A549 (cell line): ENCODE measurements at regions not wholly inside any gene's neighbourhood (a gene's known extent, or its start where the extent isn't known, plus 50 kb on each side); places are given as distances from the start of the nearest gene placed in this dataset.

Experiments used
- ATAC-seq, 2 experiments: fragments of 200-7000 bp in 1 of 2; fragments of >200 bp in 1 of 2; cut with Nextera tagmentation in 1 of 2; cut with Tn5 transposase in 1 of 2; 3 replicates each; pipeline versions ENCODE4 v1.8.0 to v1.9.1; 2018 to 2020; ENCODE audit warnings: mild to moderate bottlenecking in 1 of 2, moderate library complexity in 1 of 2
- CTCF ChIA-PET: fragments of 300-600 bp; sonication (Branson Sonifier 250); formaldehyde crosslinking; extraction: SDS; loops from one replicate; lab custom pipeline; 2021; ENCODE audit warnings: antibody characterized with exemption, inconsistent platforms; lab: Yijun Ruan, JAX
- POLR2A ChIA-PET: fragments of 350-600 bp; formaldehyde crosslinking; extraction: SDS; loops from one replicate; lab custom pipeline; 2021; ENCODE audit warnings: antibody characterized with exemption, inconsistent platforms; lab: Yijun Ruan, JAX
- DNase-seq, 2 experiments: peaks; one replicate each; pipeline versions ENCODE4 v3.0.0 to v3.0.0-alpha.2; 2011 to 2016; ENCODE audit warnings: low read depth in 1 of 2, low spot score in 1 of 2
- FAIRE-seq: peaks from 2 replicates; lab custom pipeline; 2011; peaks lifted over from hg19 to GRCh38; lab: Jason Lieb, UNC
- H3K27ac ChIP-seq, 2 experiments: fragments of >200 bp; sonication (Bioruptor Twin); formaldehyde crosslinking; 3 replicates each; pipeline ENCODE4 v1.5.1; 2016 to 2017
- H3K4me1 ChIP-seq: fragments of >200 bp; sonication (Bioruptor Twin); formaldehyde crosslinking; 3 replicates; pipeline ENCODE4 v1.6.1; 2016
- H3K4me2 ChIP-seq: fragments of >200 bp; sonication (Bioruptor Twin); formaldehyde crosslinking; 3 replicates; pipeline ENCODE4 v1.6.1; 2016
- H3K4me3 ChIP-seq: fragments of >200 bp; sonication (Bioruptor Twin); formaldehyde crosslinking; 3 replicates; pipeline ENCODE4 v1.5.1; 2016
- H3K9me3 ChIP-seq: fragments of >200 bp; sonication (Bioruptor Twin); formaldehyde crosslinking; 3 replicates; pipeline ENCODE4 v1.6.1; 2016
- BHLHE40 ChIP-seq: IDR thresholded peaks from 2 replicates; pipeline ENCODE4 v1.6.1; 2012; ENCODE audit warnings: low read depth, low read length, inconsistent platforms
- CBX2 ChIP-seq: fragments of 200-600 bp; sonication (generic); IDR thresholded peaks from 2 replicates; pipeline ENCODE4 v1.6.1; 2016; ENCODE audit warnings: low read depth, mild to moderate bottlenecking, borderline replicate concordance
- CBX8 ChIP-seq: fragments of 200-600 bp; sonication (generic); IDR thresholded peaks from 2 replicates; pipeline ENCODE4 v1.6.1; 2016
- CEBPB ChIP-seq, 2 experiments: fragments of >200 bp in 1 of 2; sonication (Bioruptor Twin) in 1 of 2; formaldehyde crosslinking in 1 of 2; IDR thresholded peaks; 2 replicates each; pipeline ENCODE4 v1.6.1; 2012 to 2016
- CTCF ChIP-seq: fragments of >200 bp; sonication (Bioruptor Twin); formaldehyde crosslinking; IDR thresholded peaks from 3 replicates; pipeline ENCODE4 v1.5.1; 2016
- E2F6 ChIP-seq: IDR thresholded peaks from 2 replicates; pipeline ENCODE4 v1.6.1; 2012; ENCODE audit warnings: low read depth, borderline replicate concordance
- ELK1 ChIP-seq: fragments of 150-350 bp; IDR thresholded peaks from 2 replicates; pipeline ENCODE4 v1.6.1; 2014; ENCODE audit warnings: low read depth, mild to moderate bottlenecking, low read length
- ESRRA ChIP-seq: fragments of 150-350 bp; IDR thresholded peaks from 2 replicates; pipeline ENCODE4 v1.6.1; 2014; ENCODE audit warnings: mild to moderate bottlenecking, low read length, borderline replicate concordance
- HES2 ChIP-seq: fragments of >200 bp; sonication (Bioruptor Twin); formaldehyde crosslinking; IDR thresholded peaks from 2 replicates; pipeline ENCODE4 v1.6.1; 2016
- HEYL ChIP-seq: fragments of 250-450 bp; sonication (Bioruptor Pico); IDR thresholded peaks from 2 replicates; pipeline ENCODE4 v1.8.0; 2021; ENCODE audit warnings: mild to moderate bottlenecking, moderate library complexity
- HOXA7 ChIP-seq: fragments of 250-450 bp; sonication (Bioruptor Pico); IDR thresholded peaks from 2 replicates; pipeline ENCODE4 v1.5.0; 2020; ENCODE audit warnings: mild to moderate bottlenecking, moderate library complexity
- HOXB13 ChIP-seq: fragments of 250-450 bp; sonication (Bioruptor Pico); IDR thresholded peaks from 2 replicates; pipeline ENCODE4 v1.5.0; 2020; ENCODE audit warnings: low read depth, mild to moderate bottlenecking, moderate library complexity
- KDM5A ChIP-seq: fragments of 200-600 bp; sonication (generic); IDR thresholded peaks from 2 replicates; pipeline ENCODE4 v1.6.1; 2016; ENCODE audit warnings: antibody characterized with exemption, mild to moderate bottlenecking
- MAX ChIP-seq: IDR thresholded peaks from 2 replicates; pipeline ENCODE4 v1.6.1; 2012
- NPAS2 ChIP-seq: fragments of 250-450 bp; sonication (Bioruptor Pico); IDR thresholded peaks from 2 replicates; pipeline ENCODE4 v1.8.0; 2022; ENCODE audit warnings: mild to moderate bottlenecking, moderate library complexity, borderline replicate concordance
- PBX3 ChIP-seq: IDR thresholded peaks from 2 replicates; pipeline ENCODE4 v1.6.1; 2012
- PHF8 ChIP-seq: fragments of 200-600 bp; sonication (generic); IDR thresholded peaks from 2 replicates; pipeline ENCODE4 v1.6.1; 2016; ENCODE audit warnings: low read depth, mild to moderate bottlenecking, antibody characterized with exemption, moderate library complexity, borderline replicate concordance
- POLR2AphosphoS2 ChIP-seq: conservative IDR thresholded peaks from 2 replicates; pipeline ENCODE4 v1.6.1; 2012; ENCODE audit warnings: low read length, improper control_type of control experiment, inconsistent platforms
- RARB ChIP-seq: fragments of 250-450 bp; sonication (Bioruptor Pico); IDR thresholded peaks from 2 replicates; pipeline ENCODE4 v1.8.0; 2021; ENCODE audit warnings: mild to moderate bottlenecking, moderate library complexity
- RCOR1 ChIP-seq: fragments of 150-350 bp; IDR thresholded peaks from 2 replicates; pipeline ENCODE4 v1.6.1; 2014; ENCODE audit warnings: antibody characterized with exemption, low read length, low read depth
- RFX5 ChIP-seq: fragments of 450-650 bp; IDR thresholded peaks from 2 replicates; pipeline ENCODE4 v1.7.1; 2014; ENCODE audit warnings: antibody characterized with exemption, mild to moderate bottlenecking, moderate library complexity
- RNF2 ChIP-seq: fragments of 200-600 bp; sonication (generic); IDR thresholded peaks from 2 replicates; pipeline ENCODE4 v1.6.1; 2016; ENCODE audit warnings: low read depth, mild to moderate bottlenecking, antibody characterized with exemption, moderate library complexity, borderline replicate concordance
- SREBF2 ChIP-seq: fragments of 450-650 bp; IDR thresholded peaks from 2 replicates; pipeline ENCODE4 v1.6.1; 2014; ENCODE audit warnings: mild to moderate bottlenecking, moderate library complexity
- TFCP2L1 ChIP-seq: fragments of 250-450 bp; sonication (Bioruptor Pico); IDR thresholded peaks from 2 replicates; pipeline ENCODE4 v1.5.0; 2021; ENCODE audit warnings: mild to moderate bottlenecking
- TP53 ChIP-seq: fragments of 250-450 bp; sonication (Bioruptor Pico); IDR thresholded peaks from 2 replicates; pipeline ENCODE4 v1.5.0; 2021; ENCODE audit warnings: mild to moderate bottlenecking, moderate library complexity
- WGBS: methylation state at CpG from one replicate; pipeline ENCODE4 v1.1.6; 2017; ENCODE audit errors: missing lambda C conversion rate; 5-methylcytosine and 5-hydroxymethylcytosine counted together

GRCh38 chr1:208864366-208864965 is 620.3 kb upstream of the PLXNA2 start:
- Histone ChIP-seq H3K4me2 (no peak overlapping the region), H3K27ac (no peak overlapping the region), H3K9me3 (no peaks in the 10 kb centered on the region), H3K4me1 (no peaks in the 10 kb centered on the region), H3K4me3 (no peak overlapping the region)
- TF ChIP-seq CEBPB (IDR thresholded peaks at IDR 0.05) = no peak
- no peak for TF ChIP-seq KDM5A
- TF ChIP-seq CBX2 = no peak
- no peak for TF ChIP-seq RNF2
- TF ChIP-seq ESRRA = no peak
- TF ChIP-seq PHF8 = no peak
- TF ChIP-seq BHLHE40 = no peak
- no peak for TF ChIP-seq E2F6
- TF ChIP-seq TFCP2L1 (CRISPR knock-in tag) = no peak
- no peak for TF ChIP-seq HES2
- ATAC-seq = no peak
- POLR2A ChIA-PET = no interaction called here
- WGBS = 0% methylated on average over 1 of the region's 1 CpG
- no peak for FAIRE-seq
- DNase-seq = no peak
- CTCF ChIA-PET = no interaction called here

- POLR2A ChIA-PET = no interaction called here
- 16% methylated on average over 3 of the region's 3 CpGs for WGBS
Observed at GRCh38 chr1:208866386-208866955, 622.3 kb upstream of the PLXNA2 start.

More at GRCh38 chr1:208866386-208866955, 622.3 kb upstream of the PLXNA2 start:
- ATAC-seq (no peak), FAIRE-seq (no peak), DNase-seq (no peak)
- H3K9me3 ChIP-seq = no peaks in the 10 kb centered on the region
- no peak overlapping the region for H3K27ac ChIP-seq
- H3K4me3 ChIP-seq = no peak overlapping the region
- CTCF ChIA-PET = interaction anchor here (0.8 kb wide), 1 partner anchor 10 kb away, joined by 3 read pairs; no protein-coding TSS in a partner anchor
- no peaks in the 10 kb centered on the region for H3K4me1 ChIP-seq
- TF ChIP-seq RCOR1 (no peak), CBX2 (no peak), PBX3 (no peak), RARB (CRISPR knock-in tag) (no peak), RFX5 (no peak), MAX (no peak), HEYL (CRISPR knock-in tag) (no peak), NPAS2 (no peak), RNF2 (no peak), HOXA7 (CRISPR knock-in tag) (no peak), SREBF2 (no peak), CTCF (no peak), TP53 (CRISPR knock-in tag) (no peak), ELK1 (no peak), HOXB13 (no peak), PHF8 (no peak), CBX8 (no peak), POLR2AphosphoS2 (no peak)
- TF ChIP-seq, all 56 proteins: peak for 0
- H3K4me2 ChIP-seq = no peak overlapping the region
